Endothelial cell (in vitro differentiated cells): ENCODE measurements at regions not wholly inside any gene's neighbourhood (a gene's known extent, or its start where the extent isn't known, plus 50 kb on each side); places are given as distances from the start of the nearest gene placed in this dataset.
A peak's percentile ranks its signal among the peaks of the same experiment; 100 is the strongest.

Experiments
- DNase-seq: peaks from one replicate; pipeline ENCODE4 v3.0.0; 2021; ENCODE audit warnings: low spot score
- H3K27ac Mint-ChIP-seq: one replicate; pipeline ENCODE4 v1.8.0; 2021; ENCODE audit warnings: mixed read lengths, inconsistent platforms; ENCODE audit not compliant: unreplicated experiment
- H3K27me3 Mint-ChIP-seq: one replicate; pipeline ENCODE4 v1.8.0; 2021; ENCODE audit warnings: mild to moderate bottlenecking, moderate library complexity, mixed read lengths, inconsistent platforms; ENCODE audit not compliant: unreplicated experiment
- H3K36me3 Mint-ChIP-seq: one replicate; pipeline ENCODE4 v1.8.0; 2021; ENCODE audit warnings: mild to moderate bottlenecking, low read depth, mixed read lengths, inconsistent platforms; ENCODE audit not compliant: unreplicated experiment
- H3K4me1 Mint-ChIP-seq: one replicate; pipeline ENCODE4 v1.8.0; 2021; ENCODE audit warnings: mild to moderate bottlenecking, mixed read lengths, inconsistent platforms; ENCODE audit not compliant: unreplicated experiment
- H3K4me3 Mint-ChIP-seq: one replicate; pipeline ENCODE4 v1.8.0; 2021; ENCODE audit warnings: mild to moderate bottlenecking, mixed read lengths, inconsistent platforms; ENCODE audit not compliant: unreplicated experiment
- H3K9me3 Mint-ChIP-seq: one replicate; pipeline ENCODE4 v1.8.0; 2021; ENCODE audit warnings: mixed read lengths, inconsistent platforms; ENCODE audit not compliant: unreplicated experiment
- CTCF ChIP-seq: fragments of 200-600 bp; sonication (generic); IDR thresholded peaks from one replicate; pipeline ENCODE4 v1.5.0; 2021; ENCODE audit warnings: antibody characterized with exemption; ENCODE audit not compliant: unreplicated experiment

GRCh38 chr14:101406921-101407320 is 154.4 kb upstream of the DIO3 start:
- Mint-ChIP-seq H3K4me1 (peaks cover 18% of the 10 kb centered on the region), H3K27me3 (peaks cover 5% of the 10 kb centered on the region), H3K9me3 (no peaks in the 10 kb centered on the region), H3K27ac (no peak overlapping the region), H3K36me3 (no peaks in the 10 kb centered on the region), H3K4me3 (no peak overlapping the region)
- no peak for TF ChIP-seq CTCF
- DNase-seq, result no peak

GRCh38 chr14:101407328-101407727 is 154.0 kb upstream of the DIO3 start:
- H3K36me3 Mint-ChIP-seq, result no peaks in the 10 kb centered on the region
- DNase-seq, result no peak
- no peak overlapping the region for H3K27ac Mint-ChIP-seq
- TF ChIP-seq CTCF, result no peak
- H3K4me1 Mint-ChIP-seq, result peaks cover 18% of the 10 kb centered on the region
- no peaks in the 10 kb centered on the region for H3K9me3 Mint-ChIP-seq
- H3K4me3 Mint-ChIP-seq, result no peak overlapping the region
- H3K27me3 Mint-ChIP-seq, result peaks cover 5% of the 10 kb centered on the region

- no peaks in the 10 kb centered on the region for H3K9me3 Mint-ChIP-seq
- peak overlapping the region; percentile 62 for H3K4me3 Mint-ChIP-seq
- H3K36me3 Mint-ChIP-seq, result no peaks in the 10 kb centered on the region
- no peak for DNase-seq
- H3K27ac Mint-ChIP-seq, result no peak overlapping the region
- peaks cover 18% of the 10 kb centered on the region for H3K4me1 Mint-ChIP-seq
- no peak for TF ChIP-seq CTCF
- peaks cover 5% of the 10 kb centered on the region for H3K27me3 Mint-ChIP-seq
Observed at GRCh38 chr14:101408077-101408831, 153.0 kb upstream of the DIO3 start.

- Mint-ChIP-seq H3K9me3 (no peaks in the 10 kb centered on the region), H3K36me3 (no peaks in the 10 kb centered on the region), H3K27ac (no peak overlapping the region), H3K27me3 (peaks cover 5% of the 10 kb centered on the region), H3K4me1 (peaks cover 18% of the 10 kb centered on the region), H3K4me3 (no peak overlapping the region)
- no peak for DNase-seq
- TF ChIP-seq CTCF, result no peak
Observed at GRCh38 chr14:101409006-101409543, 152.2 kb upstream of the DIO3 start.

GRCh38 chr14:101410126-101410525 is 151.2 kb upstream of the DIO3 start:
- H3K4me3 Mint-ChIP-seq, result no peak overlapping the region
- H3K4me1 Mint-ChIP-seq, result peaks cover 18% of the 10 kb centered on the region
- H3K36me3 Mint-ChIP-seq, result no peaks in the 10 kb centered on the region
- H3K27me3 Mint-ChIP-seq, result peaks cover 5% of the 10 kb centered on the region
- no peak for TF ChIP-seq CTCF
- no peaks in the 10 kb centered on the region for H3K9me3 Mint-ChIP-seq
- H3K27ac Mint-ChIP-seq, result peak overlapping the region; percentile 40
- DNase-seq, result no peak
